ENCODE measurements at regions not wholly inside any gene's neighbourhood (a gene's known extent, or its start where the extent isn't known, plus 50 kb on each side); places are given as distances from the start of the nearest gene placed in this dataset.

- TF ChIP-seq CTCF (IDR thresholded peaks at IDR 0.05; ENCODE audit: low read length), result no peak
- TF ChIP-seq EZH2 (IDR thresholded peaks at IDR 0.05; ENCODE audit: borderline replicate concordance, low read length), result no peak
Observed at GRCh38 chr5:24367216-24367615, 277.6 kb downstream of the CDH10 start.
